Panc1 (cell line): ENCODE measurements at regions not wholly inside any gene's neighbourhood (a gene's known extent, or its start where the extent isn't known, plus 50 kb on each side); places are given as distances from the start of the nearest gene placed in this dataset.

Source experiments
- REST ChIP-seq, 2 experiments: IDR thresholded peaks; 2 replicates each; pipeline ENCODE4 v1.6.1; 2011 to 2012; ENCODE audit warnings: low read depth in 2 of 2, control low read depth in 1 of 2, low read length in 1 of 2, mild to moderate bottlenecking in 1 of 2, moderate library complexity in 1 of 2; ENCODE audit not compliant: insufficient read depth in 1 of 2
- TF ChIP-seq, protein P1 (sequence below): fragments of 450-650 bp; IDR thresholded peaks from 2 replicates; pipeline ENCODE4 v1.5.1; 2017; ENCODE audit warnings: mild to moderate bottlenecking

DNA sequence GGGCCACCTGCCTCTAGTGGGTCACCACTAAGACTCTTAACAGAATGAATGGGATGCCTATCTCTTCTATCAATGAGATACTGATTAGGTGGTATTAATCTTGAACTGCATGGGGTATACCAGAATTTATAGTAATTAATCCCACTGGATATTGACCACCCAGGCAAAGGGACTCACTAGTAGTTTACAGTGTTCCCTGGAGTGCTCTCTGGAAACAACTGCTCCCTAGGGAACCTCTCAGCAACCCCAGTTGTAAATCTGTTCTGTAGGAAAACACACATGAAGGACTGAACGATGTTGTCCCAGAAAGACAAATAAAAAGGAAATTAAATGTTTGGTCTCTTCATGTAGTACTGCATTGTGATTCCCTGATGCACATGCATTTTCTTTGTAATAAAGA is 430.5 kb downstream of the HLX start:
- TF ChIP-seq REST (IDR thresholded peaks at IDR 0.05; ENCODE audit: insufficient read depth in 1 of 2, low read depth in 2 of 2, low read length in 1 of 2) = no peak
- TF ChIP-seq, protein P1, sequence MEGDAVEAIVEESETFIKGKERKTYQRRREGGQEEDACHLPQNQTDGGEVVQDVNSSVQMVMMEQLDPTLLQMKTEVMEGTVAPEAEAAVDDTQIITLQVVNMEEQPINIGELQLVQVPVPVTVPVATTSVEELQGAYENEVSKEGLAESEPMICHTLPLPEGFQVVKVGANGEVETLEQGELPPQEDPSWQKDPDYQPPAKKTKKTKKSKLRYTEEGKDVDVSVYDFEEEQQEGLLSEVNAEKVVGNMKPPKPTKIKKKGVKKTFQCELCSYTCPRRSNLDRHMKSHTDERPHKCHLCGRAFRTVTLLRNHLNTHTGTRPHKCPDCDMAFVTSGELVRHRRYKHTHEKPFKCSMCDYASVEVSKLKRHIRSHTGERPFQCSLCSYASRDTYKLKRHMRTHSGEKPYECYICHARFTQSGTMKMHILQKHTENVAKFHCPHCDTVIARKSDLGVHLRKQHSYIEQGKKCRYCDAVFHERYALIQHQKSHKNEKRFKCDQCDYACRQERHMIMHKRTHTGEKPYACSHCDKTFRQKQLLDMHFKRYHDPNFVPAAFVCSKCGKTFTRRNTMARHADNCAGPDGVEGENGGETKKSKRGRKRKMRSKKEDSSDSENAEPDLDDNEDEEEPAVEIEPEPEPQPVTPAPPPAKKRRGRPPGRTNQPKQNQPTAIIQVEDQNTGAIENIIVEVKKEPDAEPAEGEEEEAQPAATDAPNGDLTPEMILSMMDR = no peak
